WTC11 (cell line): ENCODE measurements at regions not wholly inside any gene's neighbourhood (a gene's known extent, or its start where the extent isn't known, plus 50 kb on each side); places are given as distances from the start of the nearest gene placed in this dataset.

ENCODE experiments used
- ATAC-seq: fragments of 200-7000 bp; cut with Tn5 transposase; 2 replicates; pipeline ENCODE4 v1.10.0; 2021; ENCODE audit warnings: mild to moderate bottlenecking, moderate library complexity
- CTCF ChIA-PET: fragments of 300-600 bp; sonication (Branson Sonifier 250); formaldehyde crosslinking; loops from one replicate; lab custom pipeline; 2021; ENCODE audit warnings: antibody characterized with exemption; lab: Charles Lee
- POLR2A ChIA-PET: fragments of 350-600 bp; sonication (Branson Sonifier 250); formaldehyde crosslinking; loops from one replicate; lab custom pipeline; 2021; ENCODE audit warnings: antibody characterized with exemption; lab: Charles Lee
- DNase-seq: peaks from one replicate; pipeline ENCODE4 v3.0.0; 2021; ENCODE audit warnings: low spot score
- H3K27ac Mint-ChIP-seq: 2 replicates; pipeline ENCODE4 v1.8.0; 2021; ENCODE audit warnings: mixed read lengths
- H3K27me3 Mint-ChIP-seq: 2 replicates; pipeline ENCODE4 v1.8.0; 2021; ENCODE audit warnings: low read depth, mild to moderate bottlenecking, moderate library complexity, mixed read lengths
- H3K36me3 Mint-ChIP-seq: 2 replicates; pipeline ENCODE4 v1.8.0; 2021; ENCODE audit warnings: mixed read lengths
- H3K4me1 Mint-ChIP-seq: 2 replicates; pipeline ENCODE4 v1.8.0; 2022; ENCODE audit warnings: mixed read lengths
- H3K4me3 Mint-ChIP-seq: 2 replicates; pipeline ENCODE4 v1.8.0; 2021; ENCODE audit warnings: mild to moderate bottlenecking, moderate library complexity, mixed read lengths
- H3K9me3 Mint-ChIP-seq: 2 replicates; pipeline ENCODE4 v1.8.0; 2021; ENCODE audit warnings: mixed read lengths
- CBFB ChIP-seq: sonication (generic); formaldehyde crosslinking; IDR thresholded peaks from 2 replicates; pipeline ENCODE4 v1.8.1; 2022; ENCODE audit warnings: mild to moderate bottlenecking, low read depth, missing genetic modification reagents
- CREB1 ChIP-seq: sonication (generic); formaldehyde crosslinking; IDR thresholded peaks from 2 replicates; pipeline ENCODE4 v1.8.0; 2023; ENCODE audit warnings: mild to moderate bottlenecking, missing genetic modification reagents
- ELF4 ChIP-seq: sonication (generic); formaldehyde crosslinking; IDR thresholded peaks from 2 replicates; pipeline ENCODE4 v1.8.1; 2022; ENCODE audit warnings: low read depth, mild to moderate bottlenecking, moderate library complexity, missing genetic modification reagents
- EMX1 ChIP-seq: fragments of 250-450 bp; sonication (Bioruptor Pico); IDR thresholded peaks from 2 replicates; pipeline ENCODE4 v1.8.0; 2021; ENCODE audit warnings: mild to moderate bottlenecking
- ESRRA ChIP-seq: sonication (generic); formaldehyde crosslinking; IDR thresholded peaks from 2 replicates; pipeline ENCODE4 v1.8.1; 2022; ENCODE audit warnings: mild to moderate bottlenecking, missing genetic modification reagents, borderline replicate concordance
- FOXJ3 ChIP-seq: sonication (generic); formaldehyde crosslinking; IDR thresholded peaks from 2 replicates; pipeline ENCODE4 v1.9.0; 2021; ENCODE audit warnings: missing genetic modification reagents, mild to moderate bottlenecking, borderline replicate concordance
- GTF2I ChIP-seq: fragments of 250-450 bp; sonication (Bioruptor Pico); conservative IDR thresholded peaks from 2 replicates; pipeline ENCODE4 v1.4.0; 2021; ENCODE audit warnings: mild to moderate bottlenecking
- HMGA2 ChIP-seq: fragments of 250-450 bp; sonication (Bioruptor Pico); IDR thresholded peaks from 2 replicates; pipeline ENCODE4 v1.4.0; 2021; ENCODE audit warnings: mild to moderate bottlenecking, moderate library complexity
- IRF2 ChIP-seq: sonication (generic); formaldehyde crosslinking; IDR thresholded peaks from 2 replicates; pipeline ENCODE4 v1.8.0; 2022; ENCODE audit warnings: low read depth, missing genetic modification reagents, borderline replicate concordance
- MXD4 ChIP-seq: fragments of 250-450 bp; sonication (Bioruptor Pico); IDR thresholded peaks from 2 replicates; pipeline ENCODE4 v1.8.0; 2021; ENCODE audit warnings: mild to moderate bottlenecking, moderate library complexity, borderline replicate concordance
- NFE2L1 ChIP-seq: sonication (generic); formaldehyde crosslinking; IDR thresholded peaks from 2 replicates; pipeline ENCODE4 v1.8.1; 2023; ENCODE audit warnings: missing genetic modification reagents
- PRRX2 ChIP-seq: fragments of 250-450 bp; sonication (Bioruptor Pico); IDR thresholded peaks from 2 replicates; pipeline ENCODE4 v1.8.0; 2021; ENCODE audit warnings: mild to moderate bottlenecking
- RELA ChIP-seq: sonication (generic); formaldehyde crosslinking; IDR thresholded peaks from 2 replicates; pipeline ENCODE4 v1.8.1; 2022; ENCODE audit warnings: missing genetic modification reagents, mild to moderate bottlenecking, borderline replicate concordance
- SMAD4 ChIP-seq: sonication (generic); formaldehyde crosslinking; IDR thresholded peaks from 2 replicates; pipeline ENCODE4 v1.8.0; 2022; ENCODE audit warnings: mild to moderate bottlenecking, missing genetic modification reagents
- ZNF219 ChIP-seq: sonication (generic); formaldehyde crosslinking; IDR thresholded peaks from 2 replicates; pipeline ENCODE4 v1.8.0; 2023; ENCODE audit warnings: missing genetic modification reagents, mild to moderate bottlenecking, borderline replicate concordance
- ZNF232 ChIP-seq: sonication (generic); formaldehyde crosslinking; IDR thresholded peaks from 2 replicates; pipeline ENCODE4 v1.8.0; 2022; ENCODE audit warnings: mild to moderate bottlenecking, missing genetic modification reagents
- ZNF263 ChIP-seq: sonication (generic); formaldehyde crosslinking; IDR thresholded peaks from 2 replicates; pipeline ENCODE4 v1.8.1; 2022; ENCODE audit warnings: low read depth, mild to moderate bottlenecking, moderate library complexity, missing genetic modification reagents
- ZNF423 ChIP-seq: fragments of 250-450 bp; sonication (Bioruptor Pico); IDR thresholded peaks from 2 replicates; pipeline ENCODE4 v2.1.2; 2022; ENCODE audit warnings: mild to moderate bottlenecking, moderate library complexity
- TF ChIP-seq, protein P1 (sequence below): fragments of 250-450 bp; sonication (Bioruptor Pico); IDR thresholded peaks from 2 replicates; pipeline ENCODE4 v1.9.0; 2021; ENCODE audit warnings: mild to moderate bottlenecking
- TF ChIP-seq, protein P2 (sequence below): sonication (generic); formaldehyde crosslinking; IDR thresholded peaks from 2 replicates; pipeline ENCODE4 v1.8.1; 2022; ENCODE audit warnings: low read depth, mild to moderate bottlenecking, moderate library complexity, missing genetic modification reagents, borderline replicate concordance
- TF ChIP-seq, protein P3 (sequence below): sonication (generic); formaldehyde crosslinking; IDR thresholded peaks from 2 replicates; pipeline ENCODE4 v1.8.0; 2023; ENCODE audit warnings: missing genetic modification reagents
- TF ChIP-seq, protein P4 (sequence below): sonication (generic); formaldehyde crosslinking; conservative IDR thresholded peaks from 2 replicates; pipeline ENCODE4 v1.8.1; 2023; ENCODE audit warnings: mild to moderate bottlenecking, low read depth, missing genetic modification reagents, moderate library complexity
- TF ChIP-seq, protein P5 (sequence below): sonication (generic); formaldehyde crosslinking; IDR thresholded peaks from 2 replicates; pipeline ENCODE4 v1.8.1; 2023; ENCODE audit warnings: mild to moderate bottlenecking, missing genetic modification reagents
- TF ChIP-seq, protein P6 (sequence below): fragments of 200-600 bp; IDR thresholded peaks from 2 replicates; pipeline ENCODE4 v1.8.0; 2022; ENCODE audit warnings: antibody characterized with exemption
- TF ChIP-seq, protein P7 (sequence below): sonication (generic); formaldehyde crosslinking; IDR thresholded peaks from 2 replicates; pipeline ENCODE4 v1.8.1; 2022; ENCODE audit warnings: missing genetic modification reagents, borderline replicate concordance

DNA sequence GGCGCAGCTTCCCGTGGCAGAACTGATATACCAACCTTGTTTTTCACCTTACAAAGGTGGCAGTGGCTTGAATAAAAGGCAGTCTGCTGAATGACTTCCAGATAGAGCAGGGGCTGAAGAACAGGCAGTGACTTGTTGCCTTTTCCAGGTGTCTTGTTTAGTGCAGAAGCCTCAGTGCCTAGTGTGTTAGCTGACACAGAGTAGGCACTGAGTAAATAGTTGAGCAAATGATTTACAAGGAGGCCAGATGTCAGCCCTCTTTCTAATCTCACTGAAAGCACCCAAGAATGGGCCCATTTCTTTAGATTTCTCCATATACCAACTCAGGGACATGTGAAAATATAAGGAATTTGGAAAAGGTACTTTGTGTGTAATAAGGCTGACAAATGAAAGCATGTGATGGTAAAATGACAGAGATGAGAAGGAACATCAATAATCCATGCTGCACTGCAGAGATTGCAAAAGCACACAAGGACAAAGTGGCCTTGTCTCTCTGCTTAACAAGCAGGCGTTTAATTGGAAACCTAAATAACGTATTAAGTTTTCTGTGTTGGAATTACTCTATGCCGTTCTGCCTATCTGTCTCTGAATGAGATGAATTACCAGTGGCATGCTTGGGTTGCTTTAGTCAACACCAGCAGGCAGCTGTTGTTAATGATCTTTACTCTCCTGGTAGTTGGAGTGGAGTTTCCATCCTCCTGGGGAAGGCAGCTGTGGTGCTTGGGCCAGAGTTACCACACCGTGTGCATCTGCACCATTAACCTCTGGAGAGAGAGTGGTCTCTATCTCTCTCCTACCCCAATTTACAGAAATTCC is 360.1 kb upstream of the C9orf72 start (continued):
- TF ChIP-seq, protein P1, sequence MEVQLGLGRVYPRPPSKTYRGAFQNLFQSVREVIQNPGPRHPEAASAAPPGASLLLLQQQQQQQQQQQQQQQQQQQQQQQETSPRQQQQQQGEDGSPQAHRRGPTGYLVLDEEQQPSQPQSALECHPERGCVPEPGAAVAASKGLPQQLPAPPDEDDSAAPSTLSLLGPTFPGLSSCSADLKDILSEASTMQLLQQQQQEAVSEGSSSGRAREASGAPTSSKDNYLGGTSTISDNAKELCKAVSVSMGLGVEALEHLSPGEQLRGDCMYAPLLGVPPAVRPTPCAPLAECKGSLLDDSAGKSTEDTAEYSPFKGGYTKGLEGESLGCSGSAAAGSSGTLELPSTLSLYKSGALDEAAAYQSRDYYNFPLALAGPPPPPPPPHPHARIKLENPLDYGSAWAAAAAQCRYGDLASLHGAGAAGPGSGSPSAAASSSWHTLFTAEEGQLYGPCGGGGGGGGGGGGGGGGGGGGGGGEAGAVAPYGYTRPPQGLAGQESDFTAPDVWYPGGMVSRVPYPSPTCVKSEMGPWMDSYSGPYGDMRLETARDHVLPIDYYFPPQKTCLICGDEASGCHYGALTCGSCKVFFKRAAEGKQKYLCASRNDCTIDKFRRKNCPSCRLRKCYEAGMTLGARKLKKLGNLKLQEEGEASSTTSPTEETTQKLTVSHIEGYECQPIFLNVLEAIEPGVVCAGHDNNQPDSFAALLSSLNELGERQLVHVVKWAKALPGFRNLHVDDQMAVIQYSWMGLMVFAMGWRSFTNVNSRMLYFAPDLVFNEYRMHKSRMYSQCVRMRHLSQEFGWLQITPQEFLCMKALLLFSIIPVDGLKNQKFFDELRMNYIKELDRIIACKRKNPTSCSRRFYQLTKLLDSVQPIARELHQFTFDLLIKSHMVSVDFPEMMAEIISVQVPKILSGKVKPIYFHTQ, result no peak
- no peak for TF ChIP-seq NFE2L1 (CRISPR knock-in tag)
- TF ChIP-seq, protein P2, sequence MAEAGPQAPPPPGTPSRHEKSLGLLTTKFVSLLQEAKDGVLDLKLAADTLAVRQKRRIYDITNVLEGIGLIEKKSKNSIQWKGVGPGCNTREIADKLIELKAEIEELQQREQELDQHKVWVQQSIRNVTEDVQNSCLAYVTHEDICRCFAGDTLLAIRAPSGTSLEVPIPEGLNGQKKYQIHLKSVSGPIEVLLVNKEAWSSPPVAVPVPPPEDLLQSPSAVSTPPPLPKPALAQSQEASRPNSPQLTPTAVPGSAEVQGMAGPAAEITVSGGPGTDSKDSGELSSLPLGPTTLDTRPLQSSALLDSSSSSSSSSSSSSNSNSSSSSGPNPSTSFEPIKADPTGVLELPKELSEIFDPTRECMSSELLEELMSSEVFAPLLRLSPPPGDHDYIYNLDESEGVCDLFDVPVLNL (CRISPR knock-in tag), result no peak
- TF ChIP-seq, protein P3, sequence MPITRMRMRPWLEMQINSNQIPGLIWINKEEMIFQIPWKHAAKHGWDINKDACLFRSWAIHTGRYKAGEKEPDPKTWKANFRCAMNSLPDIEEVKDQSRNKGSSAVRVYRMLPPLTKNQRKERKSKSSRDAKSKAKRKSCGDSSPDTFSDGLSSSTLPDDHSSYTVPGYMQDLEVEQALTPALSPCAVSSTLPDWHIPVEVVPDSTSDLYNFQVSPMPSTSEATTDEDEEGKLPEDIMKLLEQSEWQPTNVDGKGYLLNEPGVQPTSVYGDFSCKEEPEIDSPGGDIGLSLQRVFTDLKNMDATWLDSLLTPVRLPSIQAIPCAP (CRISPR knock-in tag), result no peak
- no peak for TF ChIP-seq SMAD4
- TF ChIP-seq, protein P4, sequence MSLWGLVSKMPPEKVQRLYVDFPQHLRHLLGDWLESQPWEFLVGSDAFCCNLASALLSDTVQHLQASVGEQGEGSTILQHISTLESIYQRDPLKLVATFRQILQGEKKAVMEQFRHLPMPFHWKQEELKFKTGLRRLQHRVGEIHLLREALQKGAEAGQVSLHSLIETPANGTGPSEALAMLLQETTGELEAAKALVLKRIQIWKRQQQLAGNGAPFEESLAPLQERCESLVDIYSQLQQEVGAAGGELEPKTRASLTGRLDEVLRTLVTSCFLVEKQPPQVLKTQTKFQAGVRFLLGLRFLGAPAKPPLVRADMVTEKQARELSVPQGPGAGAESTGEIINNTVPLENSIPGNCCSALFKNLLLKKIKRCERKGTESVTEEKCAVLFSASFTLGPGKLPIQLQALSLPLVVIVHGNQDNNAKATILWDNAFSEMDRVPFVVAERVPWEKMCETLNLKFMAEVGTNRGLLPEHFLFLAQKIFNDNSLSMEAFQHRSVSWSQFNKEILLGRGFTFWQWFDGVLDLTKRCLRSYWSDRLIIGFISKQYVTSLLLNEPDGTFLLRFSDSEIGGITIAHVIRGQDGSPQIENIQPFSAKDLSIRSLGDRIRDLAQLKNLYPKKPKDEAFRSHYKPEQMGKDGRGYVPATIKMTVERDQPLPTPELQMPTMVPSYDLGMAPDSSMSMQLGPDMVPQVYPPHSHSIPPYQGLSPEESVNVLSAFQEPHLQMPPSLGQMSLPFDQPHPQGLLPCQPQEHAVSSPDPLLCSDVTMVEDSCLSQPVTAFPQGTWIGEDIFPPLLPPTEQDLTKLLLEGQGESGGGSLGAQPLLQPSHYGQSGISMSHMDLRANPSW (CRISPR knock-in tag), result no peak
- no peak for TF ChIP-seq GTF2I (CRISPR knock-in tag)
- no peak for TF ChIP-seq CREB1
- no peak for TF ChIP-seq ZNF263 (CRISPR knock-in tag)
- TF ChIP-seq IRF2 (CRISPR knock-in tag), result no peak
- no peak for TF ChIP-seq ZNF423 (CRISPR knock-in tag)
- no peak for TF ChIP-seq ESRRA (CRISPR knock-in tag)
- TF ChIP-seq HMGA2 (CRISPR knock-in tag), result no peak
- no peak for TF ChIP-seq ZNF219 (CRISPR knock-in tag)
- TF ChIP-seq ELF4 (CRISPR knock-in tag), result no peak
- TF ChIP-seq, all 79 proteins: peak for 0

DNA sequence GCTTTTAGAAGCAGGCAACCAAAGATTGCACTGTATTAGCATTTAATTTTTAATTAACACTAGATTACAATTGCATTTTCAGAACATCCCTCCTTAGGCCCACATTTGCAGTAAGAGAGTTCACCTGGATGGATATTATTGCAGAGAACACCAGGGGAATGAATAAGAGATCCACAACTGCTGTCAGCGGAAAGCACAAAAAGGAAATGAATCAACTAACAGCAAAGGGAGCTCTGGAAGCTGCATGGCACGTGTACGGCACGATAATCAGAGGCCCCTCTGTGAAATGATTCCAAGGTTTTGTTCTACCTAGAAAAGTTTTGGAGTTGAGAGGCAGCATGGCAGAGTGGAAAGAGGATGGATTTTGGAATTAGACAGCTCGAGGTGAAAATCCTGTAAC is 361.2 kb upstream of the C9orf72 start:
- no peaks in the 10 kb centered on the region for H3K36me3 Mint-ChIP-seq
- TF ChIP-seq, protein P5, sequence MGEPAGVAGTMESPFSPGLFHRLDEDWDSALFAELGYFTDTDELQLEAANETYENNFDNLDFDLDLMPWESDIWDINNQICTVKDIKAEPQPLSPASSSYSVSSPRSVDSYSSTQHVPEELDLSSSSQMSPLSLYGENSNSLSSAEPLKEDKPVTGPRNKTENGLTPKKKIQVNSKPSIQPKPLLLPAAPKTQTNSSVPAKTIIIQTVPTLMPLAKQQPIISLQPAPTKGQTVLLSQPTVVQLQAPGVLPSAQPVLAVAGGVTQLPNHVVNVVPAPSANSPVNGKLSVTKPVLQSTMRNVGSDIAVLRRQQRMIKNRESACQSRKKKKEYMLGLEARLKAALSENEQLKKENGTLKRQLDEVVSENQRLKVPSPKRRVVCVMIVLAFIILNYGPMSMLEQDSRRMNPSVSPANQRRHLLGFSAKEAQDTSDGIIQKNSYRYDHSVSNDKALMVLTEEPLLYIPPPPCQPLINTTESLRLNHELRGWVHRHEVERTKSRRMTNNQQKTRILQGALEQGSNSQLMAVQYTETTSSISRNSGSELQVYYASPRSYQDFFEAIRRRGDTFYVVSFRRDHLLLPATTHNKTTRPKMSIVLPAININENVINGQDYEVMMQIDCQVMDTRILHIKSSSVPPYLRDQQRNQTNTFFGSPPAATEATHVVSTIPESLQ (CRISPR knock-in tag), result no peak
- TF ChIP-seq RELA (CRISPR knock-in tag) (no peak), PRRX2 (no peak), MXD4 (no peak), EMX1 (CRISPR knock-in tag) (no peak), NFE2L1 (CRISPR knock-in tag) (no peak), CBFB (CRISPR knock-in tag) (no peak), ZNF232 (CRISPR knock-in tag) (no peak), FOXJ3 (no peak)
- TF ChIP-seq, protein P6, sequence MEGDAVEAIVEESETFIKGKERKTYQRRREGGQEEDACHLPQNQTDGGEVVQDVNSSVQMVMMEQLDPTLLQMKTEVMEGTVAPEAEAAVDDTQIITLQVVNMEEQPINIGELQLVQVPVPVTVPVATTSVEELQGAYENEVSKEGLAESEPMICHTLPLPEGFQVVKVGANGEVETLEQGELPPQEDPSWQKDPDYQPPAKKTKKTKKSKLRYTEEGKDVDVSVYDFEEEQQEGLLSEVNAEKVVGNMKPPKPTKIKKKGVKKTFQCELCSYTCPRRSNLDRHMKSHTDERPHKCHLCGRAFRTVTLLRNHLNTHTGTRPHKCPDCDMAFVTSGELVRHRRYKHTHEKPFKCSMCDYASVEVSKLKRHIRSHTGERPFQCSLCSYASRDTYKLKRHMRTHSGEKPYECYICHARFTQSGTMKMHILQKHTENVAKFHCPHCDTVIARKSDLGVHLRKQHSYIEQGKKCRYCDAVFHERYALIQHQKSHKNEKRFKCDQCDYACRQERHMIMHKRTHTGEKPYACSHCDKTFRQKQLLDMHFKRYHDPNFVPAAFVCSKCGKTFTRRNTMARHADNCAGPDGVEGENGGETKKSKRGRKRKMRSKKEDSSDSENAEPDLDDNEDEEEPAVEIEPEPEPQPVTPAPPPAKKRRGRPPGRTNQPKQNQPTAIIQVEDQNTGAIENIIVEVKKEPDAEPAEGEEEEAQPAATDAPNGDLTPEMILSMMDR, result no peak
- TF ChIP-seq, protein P7, sequence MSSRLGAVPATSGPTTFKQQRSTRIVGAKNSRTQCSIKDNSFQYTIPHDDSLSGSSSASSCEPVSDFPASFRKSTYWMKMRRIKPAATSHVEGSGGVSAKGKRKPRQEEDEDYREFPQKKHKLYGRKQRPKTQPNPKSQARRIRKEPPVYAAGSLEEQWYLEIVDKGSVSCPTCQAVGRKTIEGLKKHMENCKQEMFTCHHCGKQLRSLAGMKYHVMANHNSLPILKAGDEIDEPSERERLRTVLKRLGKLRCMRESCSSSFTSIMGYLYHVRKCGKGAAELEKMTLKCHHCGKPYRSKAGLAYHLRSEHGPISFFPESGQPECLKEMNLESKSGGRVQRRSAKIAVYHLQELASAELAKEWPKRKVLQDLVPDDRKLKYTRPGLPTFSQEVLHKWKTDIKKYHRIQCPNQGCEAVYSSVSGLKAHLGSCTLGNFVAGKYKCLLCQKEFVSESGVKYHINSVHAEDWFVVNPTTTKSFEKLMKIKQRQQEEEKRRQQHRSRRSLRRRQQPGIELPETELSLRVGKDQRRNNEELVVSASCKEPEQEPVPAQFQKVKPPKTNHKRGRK (CRISPR knock-in tag), result no peak
- DNase-seq (no peak), ATAC-seq (no peak)
- ChIA-PET CTCF (no interaction called here), POLR2A (no interaction called here)
- H3K27ac Mint-ChIP-seq, result no peak overlapping the region
- H3K27me3 Mint-ChIP-seq, result no peaks in the 10 kb centered on the region; the same call in 1 of the 2 replicates
- H3K4me1 Mint-ChIP-seq, result peaks cover 6% of the 10 kb centered on the region
- no peak overlapping the region for H3K4me3 Mint-ChIP-seq
- H3K9me3 Mint-ChIP-seq, result no peaks in the 10 kb centered on the region
